ENCODE measurements at regions not wholly inside any gene's neighbourhood (a gene's known extent, or its start where the extent isn't known, plus 50 kb on each side); places are given as distances from the start of the nearest gene placed in this dataset.

GRCh38 chr4:123517971-123518370, 121.4 kb downstream of the SPRY1 start:
- H3K36me3 ChIP-seq (ENCODE audit: control insufficient read depth in 2 of 2, extremely low read depth in 1 of 2, insufficient read depth in 2 of 2, low read length in 2 of 2) = no peaks in the 10 kb centered on the region
- H3K9me3 ChIP-seq (ENCODE audit: control insufficient read depth, low read depth, low read length) = no peaks in the 10 kb centered on the region
- H3K79me2 ChIP-seq (ENCODE audit: control insufficient read depth, insufficient read depth, low read length) = no peaks in the 10 kb centered on the region
- H2AFZ ChIP-seq (ENCODE audit: control insufficient read depth, low read length) = no peak overlapping the region
- no peak for FAIRE-seq
- no peak overlapping the region for H3K27ac ChIP-seq (ENCODE audit: control insufficient read depth, insufficient read depth, low read length)
- no peaks in the 10 kb centered on the region for H3K9me1 ChIP-seq (ENCODE audit: control insufficient read depth, extremely low read depth, insufficient read depth, low read length)
- no peaks in the 10 kb centered on the region for H3K27me3 ChIP-seq (ENCODE audit: control insufficient read depth, extremely low read depth, insufficient read depth, low read length)
- dilution Hi-C loops (cut with MboI; ENCODE audit: extremely low pct_ligation_motif_present, low sequenced_read_pairs) = no loop called here
- TF ChIP-seq EZH2 (IDR thresholded peaks at IDR 0.05; ENCODE audit: low read length) = no peak
- no peaks in the 10 kb centered on the region for H3K4me1 ChIP-seq (ENCODE audit: control insufficient read depth, extremely low read depth, insufficient read depth, low read length)
- H4K20me1 ChIP-seq (ENCODE audit: control insufficient read depth, extremely low read depth, insufficient read depth, low read length) = no peaks in the 10 kb centered on the region
- no peak overlapping the region for H3K4me2 ChIP-seq (ENCODE audit: control insufficient read depth, extremely low read depth, insufficient read depth, low read depth, low read length)
- H3K9ac ChIP-seq (ENCODE audit: control insufficient read depth, extremely low read depth, insufficient read depth, low read length) = no peak overlapping the region
- H3K4me3 ChIP-seq (ENCODE audit: control insufficient read depth in 2 of 3, extremely low read depth in 1 of 3, insufficient read depth in 2 of 3, low read depth in 1 of 3, low read length in 3 of 3) = no peak overlapping the region
- DNase-seq (ENCODE audit: low read depth, low spot score) = no peak

GRCh38 chr4:123520325-123520724, 123.7 kb downstream of the SPRY1 start:
- Histone ChIP-seq H3K27me3 (ENCODE audit: control insufficient read depth, extremely low read depth, insufficient read depth, low read length) (no peaks in the 10 kb centered on the region), H3K4me2 (ENCODE audit: control insufficient read depth, extremely low read depth, insufficient read depth, low read depth, low read length) (no peak overlapping the region), H3K79me2 (ENCODE audit: control insufficient read depth, insufficient read depth, low read length) (no peaks in the 10 kb centered on the region), H3K4me1 (ENCODE audit: control insufficient read depth, extremely low read depth, insufficient read depth, low read length) (no peaks in the 10 kb centered on the region), H3K36me3 (ENCODE audit: control insufficient read depth in 2 of 2, extremely low read depth in 1 of 2, insufficient read depth in 2 of 2, low read length in 2 of 2) (no peaks in the 10 kb centered on the region), H3K4me3 (ENCODE audit: control insufficient read depth in 2 of 3, extremely low read depth in 1 of 3, insufficient read depth in 2 of 3, low read depth in 1 of 3, low read length in 3 of 3) (no peak overlapping the region), H2AFZ (ENCODE audit: control insufficient read depth, low read length) (no peak overlapping the region), H3K27ac (ENCODE audit: control insufficient read depth, insufficient read depth, low read length) (no peak overlapping the region), H3K9me3 (ENCODE audit: control insufficient read depth, low read depth, low read length) (no peaks in the 10 kb centered on the region), H3K9me1 (ENCODE audit: control insufficient read depth, extremely low read depth, insufficient read depth, low read length) (no peaks in the 10 kb centered on the region), H4K20me1 (ENCODE audit: control insufficient read depth, extremely low read depth, insufficient read depth, low read length) (no peaks in the 10 kb centered on the region), H3K9ac (ENCODE audit: control insufficient read depth, extremely low read depth, insufficient read depth, low read length) (no peak overlapping the region)
- dilution Hi-C loops (cut with MboI; ENCODE audit: extremely low pct_ligation_motif_present, low sequenced_read_pairs) = no loop called here
- FAIRE-seq = no peak
- DNase-seq (ENCODE audit: low read depth, low spot score) = no peak
- TF ChIP-seq EZH2 (IDR thresholded peaks at IDR 0.05; ENCODE audit: low read length) = no peak
- no peak for TF ChIP-seq CTCF (optimal IDR thresholded peaks at IDR 0.05 in 1 of 3, IDR thresholded peaks at IDR 0.05 in 1 of 3, conservative IDR thresholded peaks at IDR 0.05 in 1 of 3; ENCODE audit: extremely low read depth in 1 of 3, insufficient read depth in 2 of 3, low read length in 3 of 3)

- Histone ChIP-seq H3K9ac (ENCODE audit: control insufficient read depth, extremely low read depth, insufficient read depth, low read length) (no peak overlapping the region), H3K4me3 (ENCODE audit: control insufficient read depth in 2 of 3, extremely low read depth in 1 of 3, insufficient read depth in 2 of 3, low read depth in 1 of 3, low read length in 3 of 3) (no peak overlapping the region), H3K36me3 (ENCODE audit: control insufficient read depth in 2 of 2, extremely low read depth in 1 of 2, insufficient read depth in 2 of 2, low read length in 2 of 2) (no peaks in the 10 kb centered on the region), H3K4me1 (ENCODE audit: control insufficient read depth, extremely low read depth, insufficient read depth, low read length) (no peaks in the 10 kb centered on the region), H4K20me1 (ENCODE audit: control insufficient read depth, extremely low read depth, insufficient read depth, low read length) (no peaks in the 10 kb centered on the region), H2AFZ (ENCODE audit: control insufficient read depth, low read length) (no peak overlapping the region), H3K27me3 (ENCODE audit: control insufficient read depth, extremely low read depth, insufficient read depth, low read length) (no peaks in the 10 kb centered on the region), H3K9me1 (ENCODE audit: control insufficient read depth, extremely low read depth, insufficient read depth, low read length) (no peaks in the 10 kb centered on the region), H3K9me3 (ENCODE audit: control insufficient read depth, low read depth, low read length) (no peaks in the 10 kb centered on the region), H3K27ac (ENCODE audit: control insufficient read depth, insufficient read depth, low read length) (no peak overlapping the region), H3K79me2 (ENCODE audit: control insufficient read depth, insufficient read depth, low read length) (no peaks in the 10 kb centered on the region), H3K4me2 (ENCODE audit: control insufficient read depth, extremely low read depth, insufficient read depth, low read depth, low read length) (no peak overlapping the region)
- FAIRE-seq (no peak), DNase-seq (ENCODE audit: low read depth, low spot score) (no peak)
- dilution Hi-C loops (cut with MboI; ENCODE audit: extremely low pct_ligation_motif_present, low sequenced_read_pairs) = no loop called here
- TF ChIP-seq CTCF (optimal IDR thresholded peaks at IDR 0.05 in 1 of 3, IDR thresholded peaks at IDR 0.05 in 1 of 3, conservative IDR thresholded peaks at IDR 0.05 in 1 of 3; ENCODE audit: extremely low read depth in 1 of 3, insufficient read depth in 2 of 3, low read length in 3 of 3) (no peak), EZH2 (IDR thresholded peaks at IDR 0.05; ENCODE audit: low read length) (no peak)
These were observed 125.5 kb downstream of the SPRY1 start for GRCh38 chr4:123522081-123522480.
